Smooth muscle cell (in vitro differentiated cells): ENCODE measurements at regions not wholly inside any gene's neighbourhood (a gene's known extent, or its start where the extent isn't known, plus 50 kb on each side); places are given as distances from the start of the nearest gene placed in this dataset.

Experiments used
- DNase-seq: peaks from one replicate; lab custom pipeline; 2025; ENCODE audit not compliant: unreplicated experiment; lab: John Stamatoyannopoulos, UW
- H2AFZ ChIP-seq: fragments of 200-600 bp; sonication (generic); 2 replicates; pipeline ENCODE4 v1.6.0; 2016; ENCODE audit warnings: antibody characterized with exemption, low read depth, mild to moderate bottlenecking
- H3F3A ChIP-seq: fragments of 200-600 bp; sonication (generic); 2 replicates; pipeline ENCODE4 v1.6.0; 2017; ENCODE audit warnings: antibody characterized with exemption, low read depth
- H3K27ac ChIP-seq: fragments of 200-600 bp; sonication (generic); 2 replicates; pipeline ENCODE4 v1.5.1; 2016; ENCODE audit warnings: low read depth, mild to moderate bottlenecking
- H3K27me3 ChIP-seq: fragments of 200-600 bp; sonication (generic); 2 replicates; pipeline ENCODE4 v1.6.1; 2016; ENCODE audit warnings: low read depth, mild to moderate bottlenecking
- H3K36me3 ChIP-seq: fragments of 200-600 bp; sonication (generic); 2 replicates; pipeline ENCODE4 v1.5.1; 2016; ENCODE audit warnings: low read depth
- H3K4me1 ChIP-seq: fragments of 200-600 bp; sonication (generic); 2 replicates; pipeline ENCODE4 v1.5.1; 2016; ENCODE audit warnings: low read depth
- H3K4me2 ChIP-seq: fragments of 200-600 bp; sonication (generic); 2 replicates; pipeline ENCODE4 v1.6.0; 2016; ENCODE audit warnings: mild to moderate bottlenecking
- H3K4me3 ChIP-seq: fragments of 200-600 bp; sonication (generic); 2 replicates; pipeline ENCODE4 v1.5.1; 2016; ENCODE audit warnings: mild to moderate bottlenecking
- H3K79me2 ChIP-seq: fragments of 200-600 bp; sonication (generic); 2 replicates; pipeline ENCODE4 v1.6.0; 2016; ENCODE audit warnings: low read depth, mild to moderate bottlenecking
- H3K9ac ChIP-seq: fragments of 200-600 bp; sonication (generic); 2 replicates; pipeline ENCODE4 v1.6.0; 2016; ENCODE audit warnings: low read depth
- H3K9me3 ChIP-seq: fragments of 200-600 bp; sonication (generic); replicated peaks from 2 replicates; pipeline ENCODE4 v1.5.1; 2016; ENCODE audit warnings: low read depth
- H4K20me1 ChIP-seq: fragments of 200-600 bp; sonication (generic); 2 replicates; pipeline ENCODE4 v1.6.0; 2016; ENCODE audit warnings: low read depth
- CTCF ChIP-seq: fragments of 200-600 bp; sonication (generic); IDR thresholded peaks from 2 replicates; pipeline ENCODE4 v1.5.1; 2017; ENCODE audit warnings: borderline replicate concordance, mild to moderate bottlenecking, antibody characterized with exemption; ENCODE audit not compliant: insufficient read depth, poor library complexity, severe bottlenecking
- WGBS: methylation state at CpG from one replicate; pipeline ENCODE4 v1.1.7; 2016; ENCODE audit warnings: low lambda C conversion rate; 5-methylcytosine and 5-hydroxymethylcytosine counted together

- WGBS = 94% methylated on average over 16 of the region's 16 CpGs
- H3K36me3 ChIP-seq = no peaks in the 10 kb centered on the region
- TF ChIP-seq CTCF = no peak
These were observed 1389.8 kb downstream of the TBC1D22A start for GRCh38 chr22:48152164-48152775.

GRCh38 chr22:48151641-48152040 lies 1389.2 kb downstream of the TBC1D22A start:
- no peak for TF ChIP-seq CTCF
- no peak overlapping the region for H3K27ac ChIP-seq
- no peaks in the 10 kb centered on the region for H3K4me1 ChIP-seq
- H3K27me3 ChIP-seq = no peaks in the 10 kb centered on the region
- H3K9ac ChIP-seq = no peak overlapping the region
- H3K4me2 ChIP-seq = no peak overlapping the region
- DNase-seq = no peak
- H3F3A ChIP-seq = no peaks in the 10 kb centered on the region
- WGBS = 92% methylated on average over 9 of the region's 9 CpGs
- no peaks in the 10 kb centered on the region for H4K20me1 ChIP-seq
- no peaks in the 10 kb centered on the region for H3K79me2 ChIP-seq
- H2AFZ ChIP-seq = no peak overlapping the region
- H3K4me3 ChIP-seq = no peak overlapping the region
- H3K36me3 ChIP-seq = no peaks in the 10 kb centered on the region
- no peaks in the 10 kb centered on the region for H3K9me3 ChIP-seq

More at GRCh38 chr22:48152164-48152775, 1389.8 kb downstream of the TBC1D22A start:
- DNase-seq = no peak
- Histone ChIP-seq H3K27me3 (no peaks in the 10 kb centered on the region), H2AFZ (no peak overlapping the region), H3K4me3 (no peak overlapping the region), H3K9ac (no peak overlapping the region), H4K20me1 (no peaks in the 10 kb centered on the region), H3K4me1 (no peaks in the 10 kb centered on the region), H3K4me2 (no peak overlapping the region), H3F3A (no peaks in the 10 kb centered on the region), H3K9me3 (no peaks in the 10 kb centered on the region), H3K27ac (no peak overlapping the region), H3K79me2 (no peaks in the 10 kb centered on the region)

- H2AFZ ChIP-seq = no peak overlapping the region
- H3K4me2 ChIP-seq = no peak overlapping the region
- H3K79me2 ChIP-seq = no peaks in the 10 kb centered on the region
- no peaks in the 10 kb centered on the region for H3K4me1 ChIP-seq
- H3K9ac ChIP-seq = no peak overlapping the region
- no peaks in the 10 kb centered on the region for H4K20me1 ChIP-seq
- 87% methylated on average over 9 of the region's 9 CpGs for WGBS
- H3K36me3 ChIP-seq = no peaks in the 10 kb centered on the region
- H3F3A ChIP-seq = no peaks in the 10 kb centered on the region
- no peak for DNase-seq
- no peak for TF ChIP-seq CTCF
- no peak overlapping the region for H3K4me3 ChIP-seq
- no peak overlapping the region for H3K27ac ChIP-seq
- peaks cover 7% of the 10 kb centered on the region for H3K27me3 ChIP-seq
- H3K9me3 ChIP-seq = no peaks in the 10 kb centered on the region
These were observed 1385.4 kb downstream of the TBC1D22A start for GRCh38 chr22:48147831-48148230.

- H3K4me3 ChIP-seq = no peak overlapping the region
- no peaks in the 10 kb centered on the region for H3K4me1 ChIP-seq
- WGBS = 32% methylated on average over 4 of the region's 4 CpGs
- H2AFZ ChIP-seq = no peak overlapping the region
- H3K36me3 ChIP-seq = no peaks in the 10 kb centered on the region
- no peaks in the 10 kb centered on the region for H3K9me3 ChIP-seq
- H3F3A ChIP-seq = no peaks in the 10 kb centered on the region
- DNase-seq = no peak
- no peak overlapping the region for H3K4me2 ChIP-seq
- H4K20me1 ChIP-seq = no peaks in the 10 kb centered on the region
- no peak overlapping the region for H3K27ac ChIP-seq
- no peak for TF ChIP-seq CTCF
- no peaks in the 10 kb centered on the region for H3K79me2 ChIP-seq
- H3K9ac ChIP-seq = no peak overlapping the region
- H3K27me3 ChIP-seq = peaks cover 7% of the 10 kb centered on the region
These were observed 1385.0 kb downstream of the TBC1D22A start for GRCh38 chr22:48147404-48147803.
